Right lobe of liver (tissue), 6 donors: ENCODE measurements at regions not wholly inside any gene's neighbourhood (a gene's known extent, or its start where the extent isn't known, plus 50 kb on each side); places are given as distances from the start of the nearest gene placed in this dataset.

Source experiments
- ATAC-seq, 4 donors: fragments of 200-7000 bp; cut with Tn5 transposase; one replicate each; pipeline ENCODE4 v1.9.1; 2020; ENCODE audit warnings: mild to moderate bottlenecking in 4 of 4, moderate library complexity in 4 of 4
- DNase-seq, 3 donors: peaks; one replicate each; pipeline ENCODE4 v3.0.0-alpha.2; 2020
- H3K27ac ChIP-seq, 3 donors: fragments of 200-600 bp; one replicate each; pipeline ENCODE4 v1.8.0; 2022
- H3K27me3 ChIP-seq, 2 donors: fragments of 200-600 bp; one replicate each; pipeline ENCODE4 v1.8.0; 2022
- H3K36me3 ChIP-seq, 4 donors: fragments of 200-600 bp; sonication (generic) in 1 of 4; one replicate each; pipeline versions ENCODE4 v1.5.1 to v1.8.0; 2017 to 2022; ENCODE audit warnings: control low read depth in 1 of 4
- H3K4me1 ChIP-seq, 4 donors: fragments of 200-600 bp; sonication (generic) in 1 of 4; one replicate each; pipeline versions ENCODE4 v1.5.1 to v1.8.0; 2017 to 2022; ENCODE audit warnings: control low read depth in 1 of 4
- H3K4me3 ChIP-seq, 3 donors: fragments of 200-600 bp; one replicate each; pipeline ENCODE4 v1.8.0; 2022
- H3K9me3 ChIP-seq, 4 donors: fragments of 200-600 bp; sonication (generic) in 1 of 4; one replicate each; pipeline versions ENCODE4 v1.5.1 to v1.8.0; 2017 to 2022; ENCODE audit warnings: control low read depth in 1 of 4
- CTCF ChIP-seq, 4 donors: fragments of 200-600 bp in 3 of 4; fragments of 450-650 bp in 1 of 4; IDR thresholded peaks; one replicate each; pipeline versions ENCODE4 v1.5.1 to v1.8.0; 2016 to 2022; ENCODE audit warnings: antibody characterized with exemption in 4 of 4, mild to moderate bottlenecking in 2 of 4
- POLR2A ChIP-seq: fragments of 450-650 bp; IDR thresholded peaks from one replicate; pipeline ENCODE4 v1.6.1; 2017; ENCODE audit warnings: antibody characterized with exemption, mild to moderate bottlenecking
- WGBS: methylation state at CpG from one replicate; pipeline ENCODE4 v1.1.6; 2018; ENCODE audit warnings: low coverage, low lambda C conversion rate; ENCODE audit not compliant: insufficient coverage; ENCODE audit errors: missing lambda C conversion rate; 5-methylcytosine and 5-hydroxymethylcytosine counted together
- intact Hi-C, 2 donors: fragments of 100-400 bp; cut with DNase I; formaldehyde crosslinking; loops; one replicate each; pipeline versions ENCODE4 v1.11.2 to v1.14.1; 2022
- donor health status: DM: no; HTN: yes; CAD: no.
- donor health status: DM: no; HTN: no; CAD: no.
- donor health status: DM: no; HTN: no; CAD: no.
- donor health status: DM: no; HTN: yes; CAD: no.
- donor health status: DM: no; HTN: yes; CAD: no.

- no peak for ATAC-seq
- H3K36me3 ChIP-seq: no peaks in the 10 kb centered on the region
- no peaks in the 10 kb centered on the region for H3K4me1 ChIP-seq
- no peak for DNase-seq
- no peaks in the 10 kb centered on the region for H3K27me3 ChIP-seq
- no peak overlapping the region for H3K27ac ChIP-seq
- TF ChIP-seq CTCF (IDR thresholded peaks at IDR 0.05): no peak
- no peak for TF ChIP-seq POLR2A
- 47% methylated on average over 3 of the region's 3 CpGs for WGBS
- no peaks in the 10 kb centered on the region for H3K9me3 ChIP-seq
- no peak overlapping the region for H3K4me3 ChIP-seq
- intact Hi-C loops: no loop called here
These were observed 184.2 kb upstream of the TSHZ2 start for GRCh38 chr20:52787962-52788361.

GRCh38 chr20:52787216-52787615, 184.9 kb upstream of the TSHZ2 start:
- Histone ChIP-seq H3K27me3 (no peaks in the 10 kb centered on the region), H3K27ac (no peak overlapping the region), H3K4me1 (no peaks in the 10 kb centered on the region), H3K36me3 (no peaks in the 10 kb centered on the region), H3K4me3 (no peak overlapping the region), H3K9me3 (no peaks in the 10 kb centered on the region)
- no peak for ATAC-seq
- intact Hi-C loops: no loop called here
- WGBS: 38% methylated on average over 3 of the region's 3 CpGs
- no peak for TF ChIP-seq POLR2A
- TF ChIP-seq CTCF (IDR thresholded peaks at IDR 0.05): no peak
- DNase-seq: no peak

- no peaks in the 10 kb centered on the region for H3K9me3 ChIP-seq
- ATAC-seq (peak in 2 of 4 donors; percentile 25 to 67), DNase-seq (peak in 1 of 3 donors; percentile 32)
- no peaks in the 10 kb centered on the region for H3K36me3 ChIP-seq
- WGBS: 19% methylated on average over 6 of the region's 6 CpGs
- H3K27me3 ChIP-seq: no peaks in the 10 kb centered on the region
- no peaks in the 10 kb centered on the region for H3K4me1 ChIP-seq
- H3K4me3 ChIP-seq: no peak overlapping the region
- intact Hi-C loops: no loop called here
- TF ChIP-seq POLR2A: no peak
- no peak overlapping the region for H3K27ac ChIP-seq
These were observed 186.5 kb upstream of the TSHZ2 start for GRCh38 chr20:52785679-52786078.

GRCh38 chr20:52783769-52784168, 188.4 kb upstream of the TSHZ2 start:
- intact Hi-C loops: no loop called here
- no peak for ATAC-seq

GRCh38 chr20:52780462-52780861, 191.7 kb upstream of the TSHZ2 start:
- no peak overlapping the region for H3K4me3 ChIP-seq
- no peak overlapping the region for H3K27ac ChIP-seq
- TF ChIP-seq POLR2A (no peak), CTCF (IDR thresholded peaks at IDR 0.05) (no peak)
- WGBS: 40% methylated on average over 2 of the region's 2 CpGs
- H3K4me1 ChIP-seq: no peaks in the 10 kb centered on the region
- DNase-seq (no peak), ATAC-seq (no peak)
- no peaks in the 10 kb centered on the region for H3K27me3 ChIP-seq
- no peaks in the 10 kb centered on the region for H3K36me3 ChIP-seq
- no peaks in the 10 kb centered on the region for H3K9me3 ChIP-seq
- intact Hi-C loops: no loop called here

More at GRCh38 chr20:52783769-52784168, 188.4 kb upstream of the TSHZ2 start:
- Histone ChIP-seq H3K4me1 (no peaks in the 10 kb centered on the region), H3K36me3 (no peaks in the 10 kb centered on the region), H3K9me3 (no peaks in the 10 kb centered on the region), H3K27me3 (no peaks in the 10 kb centered on the region), H3K4me3 (no peak overlapping the region), H3K27ac (no peak overlapping the region)
- no peak for DNase-seq
- WGBS: 40% methylated on average over 2 of the region's 2 CpGs
- TF ChIP-seq CTCF (IDR thresholded peaks at IDR 0.05) (peak in 3 of 4 donors; percentile 28 to 42 (median 36)), POLR2A (no peak)
